Kidney (tissue), 13 donors: ENCODE measurements at regions not wholly inside any gene's neighbourhood (a gene's known extent, or its start where the extent isn't known, plus 50 kb on each side); places are given as distances from the start of the nearest gene placed in this dataset.

ENCODE experiments used
- DNase-seq, 5 donors: peaks; one replicate each; pipeline ENCODE4 v3.0.0-alpha.2; 2013 to 2020
- FAIRE-seq: peaks from 2 replicates; lab custom pipeline; 2012; peaks lifted over from hg19 to GRCh38; lab: Jason Lieb, UNC
- H3K27ac ChIP-seq, 2 donors: one replicate each; pipeline ENCODE4 v1.7.0; 2013; ENCODE audit warnings: low read depth in 2 of 2, low read length in 2 of 2, inconsistent platforms in 1 of 2
- H3K27me3 ChIP-seq: one replicate; pipeline ENCODE4 v1.7.1; 2013; ENCODE audit warnings: low read length, inconsistent platforms; ENCODE audit not compliant: control insufficient read depth, insufficient read depth
- H3K36me3 ChIP-seq, 3 donors: one replicate each; pipeline versions ENCODE4 v1.7.0 to v1.7.1; 2013; ENCODE audit warnings: low read length in 3 of 3, control low read depth in 1 of 3, inconsistent platforms in 1 of 3; ENCODE audit not compliant: insufficient read depth in 3 of 3, control insufficient read depth in 2 of 3
- H3K4me1 ChIP-seq, 3 donors: one replicate each; pipeline versions ENCODE4 v1.7.0 to v1.7.1; 2013; ENCODE audit warnings: low read length in 3 of 3, inconsistent platforms in 1 of 3, low read depth in 1 of 3; ENCODE audit not compliant: control insufficient read depth in 2 of 3, insufficient read depth in 2 of 3
- H3K4me3 ChIP-seq, 3 donors: one replicate each; pipeline versions ENCODE4 v1.7.0 to v1.8.1; 2013; ENCODE audit warnings: low read length in 3 of 3, control low read depth in 1 of 3, inconsistent platforms in 1 of 3
- H3K9ac ChIP-seq, 3 donors: one replicate each; pipeline versions ENCODE4 v1.7.0 to v1.7.1; 2013; ENCODE audit warnings: low read length in 3 of 3, control low read depth in 1 of 3, inconsistent platforms in 1 of 3
- H3K9me3 ChIP-seq, 3 donors: one replicate each; pipeline versions ENCODE4 v1.7.0 to v1.7.1; 2013; ENCODE audit warnings: low read length in 3 of 3, control low read depth in 1 of 3, inconsistent platforms in 1 of 3; ENCODE audit not compliant: control insufficient read depth in 2 of 3, insufficient read depth in 1 of 3
- intact Hi-C: fragments of 100-400 bp; cut with DNase I; formaldehyde crosslinking; loops from one replicate; pipeline ENCODE4 v1.11.1; 2022
- TF ChIP-seq, protein P1 (sequence below): IDR thresholded peaks from 3 replicates; pipeline ENCODE4 v1.5.1; 2012; ENCODE audit warnings: mild to moderate bottlenecking, moderate library complexity, borderline replicate concordance; ENCODE audit not compliant: insufficient read depth; ENCODE audit errors: extremely low read depth
- donor health status: control.
- donor health status: control.
- donor health status: control.
- donor health status: control.
- donor health status: control.
- donor health status: DM: yes; HTN: yes; CAD: no.
- donor health status: Normal renal cell carcinoma (clear cell type).

DNA sequence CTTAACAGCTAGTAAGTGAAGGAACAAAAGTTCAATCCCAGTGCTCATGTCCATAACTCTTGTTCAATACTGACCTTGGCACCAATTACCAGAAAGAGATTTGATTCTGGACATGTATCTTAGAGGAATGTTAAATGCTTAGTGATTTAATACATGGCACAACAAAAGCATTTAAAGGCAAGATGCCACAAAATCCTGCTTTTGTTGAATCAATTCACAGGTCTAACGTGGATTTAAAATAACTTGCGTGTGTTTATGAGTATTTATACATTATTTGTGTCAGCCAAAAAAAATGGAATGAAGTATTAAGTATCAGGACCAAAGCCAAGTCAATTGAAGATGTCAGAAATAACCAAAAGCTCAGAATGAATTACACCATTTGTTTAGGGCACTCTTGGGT lies 85.4 kb upstream of the GIMD1 start:
- H3K27me3 ChIP-seq = no peaks in the 10 kb centered on the region
- H3K4me3 ChIP-seq = no peak overlapping the region
- no peaks in the 10 kb centered on the region for H3K9me3 ChIP-seq
- no peaks in the 10 kb centered on the region for H3K36me3 ChIP-seq
- H3K27ac ChIP-seq = no peak overlapping the region
- intact Hi-C loops = no loop called here
- no peaks in the 10 kb centered on the region for H3K4me1 ChIP-seq
- TF ChIP-seq, protein P1, sequence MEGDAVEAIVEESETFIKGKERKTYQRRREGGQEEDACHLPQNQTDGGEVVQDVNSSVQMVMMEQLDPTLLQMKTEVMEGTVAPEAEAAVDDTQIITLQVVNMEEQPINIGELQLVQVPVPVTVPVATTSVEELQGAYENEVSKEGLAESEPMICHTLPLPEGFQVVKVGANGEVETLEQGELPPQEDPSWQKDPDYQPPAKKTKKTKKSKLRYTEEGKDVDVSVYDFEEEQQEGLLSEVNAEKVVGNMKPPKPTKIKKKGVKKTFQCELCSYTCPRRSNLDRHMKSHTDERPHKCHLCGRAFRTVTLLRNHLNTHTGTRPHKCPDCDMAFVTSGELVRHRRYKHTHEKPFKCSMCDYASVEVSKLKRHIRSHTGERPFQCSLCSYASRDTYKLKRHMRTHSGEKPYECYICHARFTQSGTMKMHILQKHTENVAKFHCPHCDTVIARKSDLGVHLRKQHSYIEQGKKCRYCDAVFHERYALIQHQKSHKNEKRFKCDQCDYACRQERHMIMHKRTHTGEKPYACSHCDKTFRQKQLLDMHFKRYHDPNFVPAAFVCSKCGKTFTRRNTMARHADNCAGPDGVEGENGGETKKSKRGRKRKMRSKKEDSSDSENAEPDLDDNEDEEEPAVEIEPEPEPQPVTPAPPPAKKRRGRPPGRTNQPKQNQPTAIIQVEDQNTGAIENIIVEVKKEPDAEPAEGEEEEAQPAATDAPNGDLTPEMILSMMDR = no peak
- DNase-seq (no peak), FAIRE-seq (no peak)
- no peak overlapping the region for H3K9ac ChIP-seq

DNA sequence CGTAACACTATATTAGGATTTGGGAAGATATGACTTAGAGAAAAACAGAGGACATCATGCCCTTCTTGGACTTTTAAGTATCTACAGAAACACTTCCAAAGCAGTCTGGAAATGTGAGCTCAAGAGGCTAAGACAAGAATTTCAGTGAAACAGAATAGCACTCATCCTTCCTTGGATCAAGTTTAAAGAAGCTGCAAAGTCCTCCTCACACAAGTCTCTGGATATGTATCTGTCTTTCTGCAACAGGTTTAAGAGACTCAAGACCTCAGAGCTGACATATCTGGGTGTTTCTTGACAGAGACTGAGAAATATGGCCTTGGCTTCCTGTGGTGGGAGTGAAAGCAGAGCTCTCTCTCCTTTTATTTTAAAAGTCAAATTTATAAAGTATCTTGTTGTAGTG lies 82.5 kb upstream of the GIMD1 start:
- Histone ChIP-seq H3K9ac (no peak overlapping the region), H3K4me3 (no peak overlapping the region), H3K4me1 (no peaks in the 10 kb centered on the region), H3K36me3 (no peaks in the 10 kb centered on the region), H3K27ac (no peak overlapping the region), H3K27me3 (no peaks in the 10 kb centered on the region), H3K9me3 (no peaks in the 10 kb centered on the region)
- intact Hi-C loops = no loop called here
- DNase-seq (no peak), FAIRE-seq (no peak)
- TF ChIP-seq, protein P1 = no peak

DNA sequence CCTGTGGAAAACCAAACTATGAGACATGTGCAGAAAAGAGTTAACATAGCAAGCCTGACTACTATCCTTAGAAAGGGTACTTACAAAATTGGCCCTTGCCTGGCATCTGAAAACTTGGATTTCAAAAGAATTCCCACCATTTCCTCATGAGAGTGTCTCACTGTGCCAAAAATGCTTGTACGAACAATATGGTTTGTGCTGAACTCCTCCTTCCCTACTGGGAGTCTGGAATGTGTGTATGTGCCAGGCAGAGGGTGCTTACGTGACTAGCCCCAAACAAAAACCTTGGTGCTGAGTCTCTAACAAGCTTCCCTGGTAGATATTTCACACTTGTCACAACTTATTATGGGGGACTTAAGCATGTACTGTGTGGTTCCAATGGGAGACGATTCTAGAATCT lies 81.7 kb upstream of the GIMD1 start:
- H3K9ac ChIP-seq = no peak overlapping the region
- TF ChIP-seq, protein P1 = no peak
- H3K9me3 ChIP-seq = no peaks in the 10 kb centered on the region
- H3K27me3 ChIP-seq = no peaks in the 10 kb centered on the region
- H3K4me1 ChIP-seq = no peaks in the 10 kb centered on the region
- DNase-seq = no peak
- intact Hi-C loops = no loop called here
- H3K36me3 ChIP-seq = no peaks in the 10 kb centered on the region
- no peak overlapping the region for H3K4me3 ChIP-seq
- H3K27ac ChIP-seq = no peak overlapping the region
- no peak for FAIRE-seq

DNA sequence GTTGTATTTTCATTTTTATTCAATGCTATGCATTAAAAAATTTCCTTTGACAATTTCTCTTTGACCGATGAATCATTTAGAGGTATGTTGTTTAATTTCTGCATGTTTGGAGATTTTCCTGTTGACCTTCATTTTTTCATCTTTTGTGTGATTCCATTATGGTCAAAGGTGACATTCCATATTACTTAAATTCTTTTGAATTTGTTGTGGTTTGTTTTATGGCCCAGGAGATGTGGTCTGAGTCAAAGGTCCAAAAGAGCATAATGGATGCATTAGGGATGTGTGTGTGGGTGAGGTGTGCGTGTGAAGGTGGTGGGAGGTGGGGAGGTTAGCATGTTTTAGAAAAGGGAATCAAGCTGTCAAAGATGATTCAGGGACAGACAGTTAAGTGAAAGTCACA lies 76.0 kb upstream of the GIMD1 start:
- no peak for FAIRE-seq
- no peak overlapping the region for H3K9ac ChIP-seq

More for the DNA sequence above, 76.0 kb upstream of the GIMD1 start:
- Histone ChIP-seq H3K27ac (no peak overlapping the region), H3K9me3 (no peaks in the 10 kb centered on the region), H3K36me3 (no peaks in the 10 kb centered on the region), H3K27me3 (no peaks in the 10 kb centered on the region), H3K4me3 (no peak overlapping the region), H3K4me1 (no peaks in the 10 kb centered on the region)
- no peak for DNase-seq
- intact Hi-C loops = no loop called here
- TF ChIP-seq, protein P1 = no peak
